Naive thymus-derived CD4-positive, alpha-beta T cell (primary cell): ENCODE measurements at regions not wholly inside any gene's neighbourhood (a gene's known extent, or its start where the extent isn't known, plus 50 kb on each side); places are given as distances from the start of the nearest gene placed in this dataset.
"Not testable (repeated sequence)": the region's sequence is repeated elsewhere in the genome, so short reads cannot be mapped to it uniquely, and the experiment has no call there.

ENCODE experiments used
- ATAC-seq: fragments of 150-1000 bp; cut with Tn5 transposase; 2 replicates; pipeline ENCODE4 v1.10.0; 2021; ENCODE audit warnings: mild to moderate bottlenecking, moderate library complexity
- CTCF ChIA-PET: fragments of 350-600 bp; sonication (Branson Sonifier 250); formaldehyde crosslinking; loops from one replicate; lab custom pipeline; 2021; ENCODE audit warnings: antibody characterized with exemption; lab: Charles Lee
- POLR2A ChIA-PET: fragments of 350-600 bp; sonication (Branson Sonifier 250); formaldehyde crosslinking; loops from one replicate; lab custom pipeline; 2021; ENCODE audit warnings: antibody characterized with exemption, inconsistent platforms; lab: Charles Lee
- DNase-seq, 9 donors: peaks; one replicate each; pipeline versions ENCODE4 v3.0.0 to v3.0.0-alpha.2; 2020 to 2022; ENCODE audit warnings: mixed read lengths in 1 of 9
- H3K27ac ChIP-seq: one replicate; pipeline ENCODE4 v1.7.0; 2013; ENCODE audit warnings: mild to moderate bottlenecking, low read depth, low read length, moderate library complexity
- H3K27me3 ChIP-seq, 2 donors: one replicate each; pipeline ENCODE4 v1.7.0; 2013; ENCODE audit warnings: low read length in 2 of 2, mild to moderate bottlenecking in 2 of 2, moderate library complexity in 2 of 2; ENCODE audit not compliant: control insufficient read depth in 2 of 2, insufficient read depth in 2 of 2
- H3K36me3 ChIP-seq, 3 experiments: 1 replicate in 2 of 3; 2 replicates in 1 of 3; pipeline ENCODE4 v1.7.0; 2013; ENCODE audit warnings: low read length in 3 of 3, mild to moderate bottlenecking in 3 of 3, moderate library complexity in 1 of 3; ENCODE audit not compliant: insufficient read depth in 3 of 3, control insufficient read depth in 2 of 3
- H3K4me1 ChIP-seq, 2 donors: one replicate each; pipeline ENCODE4 v1.7.0; 2013; ENCODE audit warnings: low read length in 2 of 2, mild to moderate bottlenecking in 2 of 2, moderate library complexity in 1 of 2; ENCODE audit not compliant: control insufficient read depth in 2 of 2, insufficient read depth in 2 of 2
- H3K4me3 ChIP-seq: 2 replicates; pipeline ENCODE4 v1.7.0; 2013; ENCODE audit warnings: mild to moderate bottlenecking, low read length
- H3K9me3 ChIP-seq, 3 experiments: 1 replicate in 2 of 3; 2 replicates in 1 of 3; pipeline ENCODE4 v1.7.0; 2013; ENCODE audit warnings: low read length in 3 of 3; ENCODE audit not compliant: control insufficient read depth in 2 of 3
- H3K27ac Mint-ChIP-seq, 9 donors: one replicate each; pipeline ENCODE4 v1.8.0; 2020 to 2022; ENCODE audit warnings: mixed read lengths in 9 of 9, mild to moderate bottlenecking in 8 of 9, moderate library complexity in 5 of 9, inconsistent platforms in 2 of 9
- H3K27me3 Mint-ChIP-seq, 5 donors: one replicate each; pipeline ENCODE4 v1.8.0; 2021 to 2022; ENCODE audit warnings: mixed read lengths in 5 of 5, mild to moderate bottlenecking in 1 of 5
- H3K36me3 Mint-ChIP-seq, 5 donors: one replicate each; pipeline ENCODE4 v1.8.0; 2020 to 2022; ENCODE audit warnings: mixed read lengths in 5 of 5, mild to moderate bottlenecking in 3 of 5, inconsistent platforms in 1 of 5
- H3K4me1 Mint-ChIP-seq, 7 donors: one replicate each; pipeline ENCODE4 v1.8.0; 2020 to 2022; ENCODE audit warnings: mixed read lengths in 7 of 7, mild to moderate bottlenecking in 3 of 7, inconsistent platforms in 1 of 7
- H3K4me3 Mint-ChIP-seq, 10 donors: one replicate each; pipeline ENCODE4 v1.8.0; 2020 to 2022; ENCODE audit warnings: mild to moderate bottlenecking in 10 of 10, mixed read lengths in 10 of 10, moderate library complexity in 6 of 10, inconsistent platforms in 2 of 10
- H3K9me3 Mint-ChIP-seq, 11 donors: one replicate each; pipeline ENCODE4 v1.8.0; 2020 to 2022; ENCODE audit warnings: mixed read lengths in 11 of 11, mild to moderate bottlenecking in 4 of 11, inconsistent platforms in 1 of 11, moderate library complexity in 1 of 11
- intact Hi-C, 2 donors: fragments of 100-400 bp; cut with micrococcal nuclease; formaldehyde crosslinking; loops; one replicate each; pipeline ENCODE4 v1.15.1; 2023

- ChIA-PET POLR2A (no interaction called here), CTCF (no interaction called here)
- peaks cover 0 to 4% (median 0%) of the 10 kb centered on the region in 11 donors for H3K9me3 Mint-ChIP-seq
- Histone ChIP-seq H3K27me3 (no peaks in the 10 kb centered on the region), H3K4me1 (no peaks in the 10 kb centered on the region), H3K9me3 (no peaks in the 10 kb centered on the region), H3K27ac (no peak overlapping the region), H3K36me3 (no peaks in the 10 kb centered on the region), H3K4me3 (no peak overlapping the region)
- no peak overlapping the region for H3K4me3 Mint-ChIP-seq
- no peaks in the 10 kb centered on the region for H3K4me1 Mint-ChIP-seq
- intact Hi-C loops: no loop called here
- H3K36me3 Mint-ChIP-seq: no peaks in the 10 kb centered on the region
- no peak overlapping the region for H3K27ac Mint-ChIP-seq
- H3K27me3 Mint-ChIP-seq: peaks cover 0 to 15% (median 10%) of the 10 kb centered on the region in 5 donors
- no peak for ATAC-seq
- no peak for DNase-seq
Observed at GRCh38 chr5:53262348-53262970, 152.9 kb upstream of the MOCS2 start.

GRCh38 chr5:53263151-53263550, 153.6 kb upstream of the MOCS2 start:
- POLR2A ChIA-PET: no interaction called here
- Mint-ChIP-seq H3K4me1 (no peaks in the 10 kb centered on the region), H3K27me3 (peaks cover 0 to 18% (median 16%) of the 10 kb centered on the region in 5 donors), H3K36me3 (no peaks in the 10 kb centered on the region), H3K4me3 (no peak overlapping the region), H3K9me3 (peaks cover 0 to 10% (median 0%) of the 10 kb centered on the region in 11 donors), H3K27ac (no peak overlapping the region)
- no peaks in the 10 kb centered on the region for H3K36me3 ChIP-seq
- H3K27me3 ChIP-seq: no peaks in the 10 kb centered on the region
- H3K27ac ChIP-seq: no peak overlapping the region
- H3K4me1 ChIP-seq: no peaks in the 10 kb centered on the region
- CTCF ChIA-PET: no interaction called here
- no peak overlapping the region for H3K4me3 ChIP-seq
- no peaks in the 10 kb centered on the region for H3K9me3 ChIP-seq
- ATAC-seq (no peak), DNase-seq (no peak)
- intact Hi-C loops: no loop called here

- no peaks in the 10 kb centered on the region for H3K4me1 Mint-ChIP-seq
- ATAC-seq: no peak
Observed at GRCh38 chr5:53265043-53265442, 155.5 kb upstream of the MOCS2 start.

GRCh38 chr5:53268241-53268640, 158.7 kb upstream of the MOCS2 start:
- POLR2A ChIA-PET, H3K4me1 Mint-ChIP-seq: not testable (repeated sequence)

More at GRCh38 chr5:53265043-53265442, 155.5 kb upstream of the MOCS2 start:
- POLR2A ChIA-PET: no interaction called here
- Mint-ChIP-seq H3K27me3 (peaks cover 0 to 21% (median 15%) of the 10 kb centered on the region in 5 donors), H3K9me3 (peaks cover 0 to 10% (median 0%) of the 10 kb centered on the region in 11 donors), H3K36me3 (no peaks in the 10 kb centered on the region), H3K27ac (no peak overlapping the region), H3K4me3 (no peak overlapping the region)
- no peaks in the 10 kb centered on the region for H3K27me3 ChIP-seq
- H3K4me3 ChIP-seq: no peak overlapping the region
- no peaks in the 10 kb centered on the region for H3K36me3 ChIP-seq
- no peaks in the 10 kb centered on the region for H3K4me1 ChIP-seq
- no peaks in the 10 kb centered on the region for H3K9me3 ChIP-seq
- no peak for DNase-seq
- intact Hi-C loops: no loop called here
- H3K27ac ChIP-seq: no peak overlapping the region
- CTCF ChIA-PET: no interaction called here

GRCh38 chr5:53275666-53276065, 166.1 kb upstream of the MOCS2 start:
- H3K4me1 Mint-ChIP-seq: no peaks in the 10 kb centered on the region
- H3K27ac Mint-ChIP-seq: no peak overlapping the region
- intact Hi-C loops: no loop called here
- H3K27me3 Mint-ChIP-seq: no peaks in the 10 kb centered on the region
- no peaks in the 10 kb centered on the region for H3K36me3 Mint-ChIP-seq
- H3K9me3 Mint-ChIP-seq: peaks cover 0 to 10% (median 2%) of the 10 kb centered on the region in 11 donors
- DNase-seq (no peak), ATAC-seq (no peak)
- Histone ChIP-seq H3K4me1 (no peaks in the 10 kb centered on the region), H3K27ac (no peak overlapping the region), H3K36me3 (no peaks in the 10 kb centered on the region), H3K4me3 (no peak overlapping the region), H3K27me3 (no peaks in the 10 kb centered on the region), H3K9me3 (no peaks in the 10 kb centered on the region)
- POLR2A ChIA-PET: no interaction called here
- CTCF ChIA-PET: no interaction called here
- no peak overlapping the region for H3K4me3 Mint-ChIP-seq

More at GRCh38 chr5:53268241-53268640, 158.7 kb upstream of the MOCS2 start:
- H3K27ac ChIP-seq, H3K36me3 ChIP-seq, CTCF ChIA-PET, DNase-seq, H3K36me3 Mint-ChIP-seq, ATAC-seq, H3K27me3 ChIP-seq, H3K27ac Mint-ChIP-seq, H3K9me3 ChIP-seq, H3K4me3 Mint-ChIP-seq, intact Hi-C loops, H3K4me1 ChIP-seq, H3K4me3 ChIP-seq: not testable (repeated sequence)
- Mint-ChIP-seq H3K27me3 (peaks cover 0 to 21% (median 15%) of the 10 kb centered on the region in 5 donors), H3K9me3 (peaks cover 0 to 14% (median 3%) of the 10 kb centered on the region in 11 donors)

GRCh38 chr5:53276825-53277224, 167.3 kb upstream of the MOCS2 start:
- H3K36me3 ChIP-seq: no peaks in the 10 kb centered on the region
- intact Hi-C loops: no loop called here
- ATAC-seq: no peak
- Mint-ChIP-seq H3K4me3 (no peak overlapping the region), H3K9me3 (peaks cover 0 to 12% (median 0%) of the 10 kb centered on the region in 11 donors), H3K27ac (no peak overlapping the region), H3K36me3 (no peaks in the 10 kb centered on the region), H3K27me3 (no peaks in the 10 kb centered on the region), H3K4me1 (no peaks in the 10 kb centered on the region)
- DNase-seq: no peak
- H3K4me1 ChIP-seq: no peaks in the 10 kb centered on the region
- no peak overlapping the region for H3K4me3 ChIP-seq
- H3K9me3 ChIP-seq: no peaks in the 10 kb centered on the region
- H3K27ac ChIP-seq: no peak overlapping the region
- POLR2A ChIA-PET: no interaction called here
- CTCF ChIA-PET: no interaction called here
- H3K27me3 ChIP-seq: no peaks in the 10 kb centered on the region

GRCh38 chr5:53277491-53277890, 167.9 kb upstream of the MOCS2 start:
- no peaks in the 10 kb centered on the region for H3K36me3 ChIP-seq
- ChIA-PET POLR2A (no interaction called here), CTCF (no interaction called here)
- no peaks in the 10 kb centered on the region for H3K36me3 Mint-ChIP-seq
- H3K4me3 Mint-ChIP-seq: no peak overlapping the region
- intact Hi-C loops: no loop called here
- no peaks in the 10 kb centered on the region for H3K4me1 ChIP-seq
- H3K9me3 Mint-ChIP-seq: peaks cover 0 to 12% (median 0%) of the 10 kb centered on the region in 11 donors
- H3K4me1 Mint-ChIP-seq: no peaks in the 10 kb centered on the region
- H3K27ac Mint-ChIP-seq: no peak overlapping the region
- no peak for ATAC-seq
- no peak overlapping the region for H3K27ac ChIP-seq
- no peaks in the 10 kb centered on the region for H3K9me3 ChIP-seq
- H3K27me3 Mint-ChIP-seq: no peaks in the 10 kb centered on the region
- no peak overlapping the region for H3K4me3 ChIP-seq
- no peaks in the 10 kb centered on the region for H3K27me3 ChIP-seq
- no peak for DNase-seq
